H9 (cell line): ENCODE measurements at regions not wholly inside any gene's neighbourhood (a gene's known extent, or its start where the extent isn't known, plus 50 kb on each side); places are given as distances from the start of the nearest gene placed in this dataset.

Source experiments
- DNase-seq: peaks from one replicate; pipeline ENCODE4 v3.0.0-alpha.2; 2017
- H2AFZ ChIP-seq: one replicate; pipeline ENCODE4 v1.6.1; 2013; ENCODE audit warnings: mild to moderate bottlenecking, low read length, control low read depth, moderate library complexity
- H2AK5ac ChIP-seq: 2 replicates; pipeline ENCODE4 v1.6.1; 2013; ENCODE audit warnings: low read length, control low read depth, mixed read lengths; ENCODE audit not compliant: insufficient read length
- H2BK120ac ChIP-seq: one replicate; pipeline ENCODE4 v1.6.1; 2013; ENCODE audit warnings: low read depth, mild to moderate bottlenecking, low read length, control low read depth, inconsistent platforms; ENCODE audit not compliant: poor library complexity, severe bottlenecking
- H2BK12ac ChIP-seq: 2 replicates; pipeline ENCODE4 v1.6.1; 2013; ENCODE audit warnings: low read length, control low read depth, mixed read lengths, low read depth; ENCODE audit not compliant: insufficient read length
- H2BK15ac ChIP-seq: 2 replicates; pipeline ENCODE4 v1.6.1; 2013; ENCODE audit warnings: low read depth, low read length, control low read depth
- H2BK20ac ChIP-seq: one replicate; pipeline ENCODE4 v1.6.1; 2013; ENCODE audit warnings: low read depth, mild to moderate bottlenecking, low read length, control low read depth, inconsistent platforms; ENCODE audit not compliant: poor library complexity, severe bottlenecking
- H2BK5ac ChIP-seq: 2 replicates; pipeline ENCODE4 v1.6.1; 2013; ENCODE audit warnings: low read length, control low read depth, mixed read lengths; ENCODE audit not compliant: insufficient read length
- H3K14ac ChIP-seq: 2 replicates; pipeline ENCODE4 v1.6.1; 2013; ENCODE audit warnings: low read length, control low read depth; ENCODE audit not compliant: insufficient read depth
- H3K18ac ChIP-seq: 2 replicates; pipeline ENCODE4 v1.6.1; 2013; ENCODE audit warnings: low read depth, mild to moderate bottlenecking, mixed read lengths, low read length, control low read depth; ENCODE audit not compliant: insufficient read length
- H3K23ac ChIP-seq: 2 replicates; pipeline ENCODE4 v1.6.1; 2013; ENCODE audit warnings: low read length, control low read depth, mixed read lengths, low read depth; ENCODE audit not compliant: insufficient read length
- H3K23me2 ChIP-seq: 2 replicates; pipeline ENCODE4 v1.6.1; 2013; ENCODE audit warnings: low read depth, mild to moderate bottlenecking, mixed read lengths, low read length, control low read depth; ENCODE audit not compliant: insufficient read length, poor library complexity, severe bottlenecking
- H3K27ac ChIP-seq: 2 replicates; pipeline ENCODE4 v1.5.1; 2013; ENCODE audit warnings: low read length, control low read depth, mixed read lengths, low read depth; ENCODE audit not compliant: insufficient read length
- H3K27me3 ChIP-seq: 2 replicates; pipeline ENCODE4 v1.6.1; 2013; ENCODE audit warnings: low read length, control low read depth, inconsistent platforms; ENCODE audit not compliant: insufficient read depth
- H3K4ac ChIP-seq: 2 replicates; pipeline ENCODE4 v1.6.1; 2013; ENCODE audit warnings: low read depth, mild to moderate bottlenecking, control low read depth, inconsistent platforms, low read length, moderate library complexity
- H3K4me1 ChIP-seq: 2 replicates; pipeline ENCODE4 v1.6.1; 2013; ENCODE audit warnings: low read length, control low read depth, inconsistent platforms; ENCODE audit not compliant: insufficient read depth
- H3K4me2 ChIP-seq: 2 replicates; pipeline ENCODE4 v1.6.1; 2013; ENCODE audit warnings: low read length, control low read depth, mixed read lengths; ENCODE audit not compliant: insufficient read length, insufficient read depth
- H3K56ac ChIP-seq: 2 replicates; pipeline ENCODE4 v1.6.1; 2013; ENCODE audit warnings: low read depth, mild to moderate bottlenecking, mixed read lengths, low read length, control low read depth; ENCODE audit not compliant: insufficient read length
- H3K79me1 ChIP-seq: 2 replicates; pipeline ENCODE4 v1.6.1; 2013; ENCODE audit warnings: low read depth, mild to moderate bottlenecking, moderate library complexity, low read length, control low read depth, inconsistent platforms; ENCODE audit not compliant: insufficient read depth, poor library complexity, severe bottlenecking
- H3K79me2 ChIP-seq: 2 replicates; pipeline ENCODE4 v1.6.1; 2013; ENCODE audit warnings: low read length, control low read depth, inconsistent platforms; ENCODE audit not compliant: insufficient read depth
- H3K9ac ChIP-seq: 2 replicates; pipeline ENCODE4 v1.6.1; 2013; ENCODE audit warnings: low read length, control low read depth, mixed read lengths; ENCODE audit not compliant: insufficient read length; ENCODE audit errors: extremely low read depth
- H3K9me3 ChIP-seq: one replicate; pipeline ENCODE4 v1.6.1; 2013; ENCODE audit warnings: low read depth, low read length, inconsistent platforms; ENCODE audit not compliant: control insufficient read depth
- H3T11ph ChIP-seq: one replicate; pipeline ENCODE4 v1.6.1; 2013; ENCODE audit warnings: mild to moderate bottlenecking, low read length, control low read depth, inconsistent platforms
- H4K20me1 ChIP-seq: one replicate; pipeline ENCODE4 v1.6.1; 2013; ENCODE audit not compliant: control insufficient read depth, insufficient read length, insufficient read depth
- H4K5ac ChIP-seq: 2 replicates; pipeline ENCODE4 v1.6.1; 2013; ENCODE audit warnings: low read depth, mild to moderate bottlenecking, mixed read lengths, low read length, control low read depth; ENCODE audit not compliant: insufficient read length
- H4K8ac ChIP-seq: replicated peaks from 2 replicates; pipeline ENCODE4 v1.6.1; 2013; ENCODE audit warnings: low read length, control low read depth, mixed read lengths, low read depth; ENCODE audit not compliant: insufficient read length
- H4K91ac ChIP-seq: 2 replicates; pipeline ENCODE4 v1.6.1; 2013; ENCODE audit warnings: low read depth, mild to moderate bottlenecking, moderate library complexity, mixed read lengths, low read length, control low read depth; ENCODE audit not compliant: insufficient read length
- H3K27ac Mint-ChIP-seq, 3 experiments: 2 replicates in 2 of 3; 3 replicates in 1 of 3; pipeline ENCODE4 v1.8.0; 2020 to 2021; ENCODE audit warnings: mixed read lengths in 3 of 3, mild to moderate bottlenecking in 1 of 3, moderate library complexity in 1 of 3
- H3K27me3 Mint-ChIP-seq: 2 replicates; pipeline ENCODE4 v1.8.0; 2021; ENCODE audit warnings: low read depth, mild to moderate bottlenecking, moderate library complexity, mixed read lengths
- H3K36me3 Mint-ChIP-seq, 3 experiments: 2 replicates in 2 of 3; 3 replicates in 1 of 3; pipeline ENCODE4 v1.8.0; 2020 to 2021; ENCODE audit warnings: low read depth in 3 of 3, mixed read lengths in 3 of 3; ENCODE audit not compliant: insufficient read depth in 1 of 3
- H3K4me1 Mint-ChIP-seq, 2 experiments: 2 replicates each; pipeline ENCODE4 v1.8.0; 2020; ENCODE audit warnings: mixed read lengths in 2 of 2
- H3K4me3 Mint-ChIP-seq, 2 experiments: 2 replicates in 1 of 2; 3 replicates in 1 of 2; pipeline ENCODE4 v1.8.0; 2020 to 2021; ENCODE audit warnings: mild to moderate bottlenecking in 2 of 2, mixed read lengths in 2 of 2, moderate library complexity in 1 of 2
- H3K9me3 Mint-ChIP-seq, 2 experiments: 2 replicates in 1 of 2; 3 replicates in 1 of 2; pipeline ENCODE4 v1.8.0; 2020; ENCODE audit warnings: mild to moderate bottlenecking in 2 of 2, mixed read lengths in 2 of 2, moderate library complexity in 1 of 2
- WGBS: extraction: QIAGEN DNeasy Blood & Tissue Kit; methylation state at CpG from one replicate; pipeline ENCODE4 v1.1.7; 2013; ENCODE audit warnings: missing lambda C conversion rate, low lambda C conversion rate, mixed read lengths; ENCODE audit not compliant: insufficient read length; ENCODE audit errors: extremely low coverage; 5-methylcytosine and 5-hydroxymethylcytosine counted together
- TF ChIP-seq, protein P1 (sequence below): fragments of 200-600 bp; sonication (generic); conservative IDR thresholded peaks from 3 replicates; pipeline ENCODE4 v1.8.0; 2021; ENCODE audit warnings: antibody characterized with exemption, mild to moderate bottlenecking

DNA sequence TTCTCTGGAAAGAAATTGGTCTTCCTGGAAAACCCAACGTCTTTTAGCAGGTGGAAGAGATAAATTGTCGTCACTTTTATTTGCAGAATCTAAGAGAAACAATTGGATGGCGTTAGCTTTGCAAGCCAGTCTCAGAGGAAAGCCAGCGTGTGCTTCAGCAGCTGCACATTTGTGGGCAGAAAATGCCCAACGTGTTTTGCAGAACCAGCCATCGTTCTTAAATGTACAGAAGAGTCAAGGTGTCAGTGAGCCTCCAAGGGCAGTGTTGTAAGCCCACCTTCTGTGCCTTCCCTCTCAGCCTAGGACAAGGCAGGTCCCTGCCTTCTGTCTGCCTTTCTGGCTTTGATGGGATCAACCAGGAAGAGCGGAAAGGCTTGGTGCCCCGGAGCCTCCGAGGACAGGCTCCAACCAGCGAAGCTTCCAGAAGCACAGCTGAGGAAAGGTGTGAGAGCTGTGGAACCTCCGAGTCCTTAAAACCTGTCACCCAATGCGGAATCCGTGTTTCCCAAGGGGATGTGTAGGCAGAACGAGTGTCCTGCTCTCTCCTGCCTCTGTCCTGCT, 116.0 kb upstream of the IRX2 start:
- H3K36me3 Mint-ChIP-seq: no peaks in the 10 kb centered on the region
- Histone ChIP-seq H2BK5ac (no peak overlapping the region), H3K18ac (no peak overlapping the region), H2AFZ (no peak overlapping the region), H3K79me2 (no peaks in the 10 kb centered on the region), H2AK5ac (no peak overlapping the region), H3K27ac (no peak overlapping the region), H2BK20ac (no peak overlapping the region), H3K14ac (no peak overlapping the region), H4K8ac (no peak overlapping the region), H3K23me2 (no peaks in the 10 kb centered on the region), H4K20me1 (no peaks in the 10 kb centered on the region), H3K4ac (no peak overlapping the region), H3K56ac (no peak overlapping the region), H3K4me1 (no peaks in the 10 kb centered on the region), H2BK120ac (no peak overlapping the region), H2BK12ac (no peak overlapping the region), H2BK15ac (no peak overlapping the region), H3K27me3 (no peaks in the 10 kb centered on the region), H3K9ac (no peak overlapping the region), H3K23ac (no peak overlapping the region), H3K9me3 (no peaks in the 10 kb centered on the region), H3K4me2 (no peak overlapping the region), H4K91ac (no peak overlapping the region), H3K79me1 (no peaks in the 10 kb centered on the region), H4K5ac (no peak overlapping the region), H3T11ph (no peak overlapping the region)
- H3K4me1 Mint-ChIP-seq: peaks cover 2 to 6% of the 10 kb centered on the region in 2 experiments; a peak in 3 of 4 replicates
- no CpG with 5 or more reads among the region's 14 CpGs for WGBS
- no peak overlapping the region for H3K27ac Mint-ChIP-seq
- TF ChIP-seq, protein P1, sequence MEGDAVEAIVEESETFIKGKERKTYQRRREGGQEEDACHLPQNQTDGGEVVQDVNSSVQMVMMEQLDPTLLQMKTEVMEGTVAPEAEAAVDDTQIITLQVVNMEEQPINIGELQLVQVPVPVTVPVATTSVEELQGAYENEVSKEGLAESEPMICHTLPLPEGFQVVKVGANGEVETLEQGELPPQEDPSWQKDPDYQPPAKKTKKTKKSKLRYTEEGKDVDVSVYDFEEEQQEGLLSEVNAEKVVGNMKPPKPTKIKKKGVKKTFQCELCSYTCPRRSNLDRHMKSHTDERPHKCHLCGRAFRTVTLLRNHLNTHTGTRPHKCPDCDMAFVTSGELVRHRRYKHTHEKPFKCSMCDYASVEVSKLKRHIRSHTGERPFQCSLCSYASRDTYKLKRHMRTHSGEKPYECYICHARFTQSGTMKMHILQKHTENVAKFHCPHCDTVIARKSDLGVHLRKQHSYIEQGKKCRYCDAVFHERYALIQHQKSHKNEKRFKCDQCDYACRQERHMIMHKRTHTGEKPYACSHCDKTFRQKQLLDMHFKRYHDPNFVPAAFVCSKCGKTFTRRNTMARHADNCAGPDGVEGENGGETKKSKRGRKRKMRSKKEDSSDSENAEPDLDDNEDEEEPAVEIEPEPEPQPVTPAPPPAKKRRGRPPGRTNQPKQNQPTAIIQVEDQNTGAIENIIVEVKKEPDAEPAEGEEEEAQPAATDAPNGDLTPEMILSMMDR: no peak
- no peaks in the 10 kb centered on the region for H3K9me3 Mint-ChIP-seq
- DNase-seq: no peak
- peaks cover 4% of the 10 kb centered on the region; the same call in 1 of the 2 replicates for H3K27me3 Mint-ChIP-seq
- H3K4me3 Mint-ChIP-seq: no peak overlapping the region
